OCI-LY7 (cell line): ENCODE measurements at regions not wholly inside any gene's neighbourhood (a gene's known extent, or its start where the extent isn't known, plus 50 kb on each side); places are given as distances from the start of the nearest gene placed in this dataset.

ENCODE experiments used
- CTCF ChIP-seq: fragments of 200-600 bp; sonication (generic); conservative IDR thresholded peaks from 2 replicates; pipeline ENCODE4 v1.5.1; 2014; ENCODE audit warnings: mild to moderate bottlenecking, antibody characterized with exemption, low read length, moderate library complexity, mixed read lengths
- EZH2phosphoT487 ChIP-seq: fragments of 200-600 bp; sonication (generic); IDR thresholded peaks from 2 replicates; pipeline ENCODE4 v1.6.1; 2018; ENCODE audit warnings: low read depth, borderline replicate concordance, mild to moderate bottlenecking, mixed run types, antibody characterized with exemption, low read length, moderate library complexity, mixed read lengths

- TF ChIP-seq EZH2phosphoT487 (no peak), CTCF (no peak)
Measured at GRCh38 chrX:9393571-9393970, 71.3 kb upstream of the TBL1X start.
